Skeletal muscle tissue (tissue), 3 donors: ENCODE measurements at regions not wholly inside any gene's neighbourhood (a gene's known extent, or its start where the extent isn't known, plus 50 kb on each side); places are given as distances from the start of the nearest gene placed in this dataset.

Experiments used
- H3K27ac ChIP-seq: one replicate; pipeline ENCODE4 v1.7.0; 2013; ENCODE audit warnings: mild to moderate bottlenecking, low read depth, low read length, inconsistent platforms
- H3K27me3 ChIP-seq, 3 donors: one replicate each; pipeline ENCODE4 v1.7.0; 2013; ENCODE audit warnings: low read length in 3 of 3; ENCODE audit not compliant: control insufficient read depth in 3 of 3, insufficient read depth in 3 of 3
- H3K36me3 ChIP-seq, 3 donors: one replicate each; pipeline ENCODE4 v1.7.0; 2013; ENCODE audit warnings: low read length in 3 of 3; ENCODE audit not compliant: control insufficient read depth in 3 of 3, insufficient read depth in 3 of 3
- H3K4me1 ChIP-seq, 3 donors: one replicate each; pipeline ENCODE4 v1.7.0; 2013; ENCODE audit warnings: low read length in 3 of 3, mild to moderate bottlenecking in 3 of 3; ENCODE audit not compliant: control insufficient read depth in 3 of 3, insufficient read depth in 3 of 3
- H3K4me3 ChIP-seq, 3 donors: one replicate each; pipeline ENCODE4 v1.7.0; 2013; ENCODE audit warnings: low read length in 3 of 3
- H3K9ac ChIP-seq, 3 donors: one replicate each; pipeline ENCODE4 v1.7.0; 2013; ENCODE audit warnings: low read length in 3 of 3, mild to moderate bottlenecking in 3 of 3, moderate library complexity in 2 of 3, low read depth in 1 of 3
- H3K9me3 ChIP-seq, 3 donors: one replicate each; pipeline ENCODE4 v1.7.0; 2013; ENCODE audit warnings: low read length in 3 of 3; ENCODE audit not compliant: control insufficient read depth in 3 of 3
- donor health status: Osteomylitis.

DNA sequence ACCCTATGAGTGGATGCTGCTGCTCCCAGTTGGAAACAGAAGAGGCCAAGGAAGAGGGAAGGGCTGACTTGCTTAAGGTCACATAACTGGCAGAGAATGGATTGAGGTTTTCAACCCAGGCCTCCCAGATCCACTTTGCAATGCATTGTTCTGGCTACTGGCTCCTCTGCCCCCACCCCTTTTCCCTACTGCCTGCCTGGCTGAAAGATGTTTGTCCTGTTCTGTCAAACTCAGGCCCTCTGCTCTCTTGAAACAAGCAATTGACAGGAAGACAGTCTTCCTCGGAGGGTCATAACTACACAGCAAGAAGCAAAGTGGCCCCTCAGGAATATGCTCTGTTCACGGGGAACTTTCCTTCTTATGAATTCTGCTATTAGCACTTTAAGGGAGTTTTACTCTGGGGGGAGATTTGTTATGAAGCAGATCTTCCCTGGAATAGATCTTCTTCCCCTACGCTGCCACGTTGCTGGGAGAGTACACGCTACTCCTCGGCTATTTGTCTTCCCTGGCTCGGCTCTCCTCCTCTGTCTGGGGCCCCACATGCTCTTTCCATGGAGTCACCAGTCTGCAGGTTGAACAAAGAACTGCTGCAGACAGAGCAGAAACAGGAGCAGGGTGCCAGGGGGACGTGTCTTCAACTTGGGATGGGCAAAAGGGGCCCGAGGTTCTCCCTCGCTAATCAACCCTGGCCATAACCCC, 436.1 kb downstream of the TYW1 start:
- H3K9me3 ChIP-seq: peaks cover 0 to 3% (median 0%) of the 10 kb centered on the region in 3 donors
- H3K9ac ChIP-seq: no peak overlapping the region
- no peaks in the 10 kb centered on the region for H3K36me3 ChIP-seq
- no peaks in the 10 kb centered on the region for H3K4me1 ChIP-seq
- H3K27me3 ChIP-seq: no peaks in the 10 kb centered on the region
- no peak overlapping the region for H3K4me3 ChIP-seq
- no peak overlapping the region for H3K27ac ChIP-seq

DNA sequence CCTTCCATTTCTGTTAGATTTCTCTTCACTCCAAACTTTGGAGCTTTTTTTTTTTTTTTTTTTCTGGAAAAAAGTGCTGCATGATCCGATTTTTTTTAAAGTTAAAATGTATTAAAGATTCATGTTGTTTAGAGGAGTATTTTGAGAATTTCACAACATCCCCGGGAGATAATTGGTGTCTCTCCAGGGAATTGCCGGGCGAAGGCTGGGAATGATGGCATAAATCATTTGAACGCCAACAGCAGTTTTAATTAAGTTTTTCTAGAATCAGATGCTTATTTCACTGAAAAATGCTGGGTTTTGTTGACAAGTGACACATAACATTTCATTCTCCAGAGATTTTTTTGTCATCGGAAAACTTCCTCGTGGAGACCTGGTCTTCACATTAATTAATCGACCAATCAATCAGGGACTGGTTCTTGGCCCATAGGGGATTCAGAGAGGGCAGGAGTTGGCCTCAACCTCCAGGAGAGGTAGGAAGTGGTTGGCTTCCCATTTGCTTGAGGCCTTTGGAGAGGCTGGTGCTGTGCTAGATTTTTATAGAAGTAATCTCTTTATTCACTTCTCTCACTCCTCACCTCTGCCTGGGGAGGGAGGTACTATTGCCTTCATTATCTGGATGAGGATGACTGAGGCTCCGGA, 439.4 kb downstream of the TYW1 start:
- Histone ChIP-seq H3K4me1 (no peaks in the 10 kb centered on the region), H3K36me3 (no peaks in the 10 kb centered on the region), H3K27ac (no peak overlapping the region)

DNA sequence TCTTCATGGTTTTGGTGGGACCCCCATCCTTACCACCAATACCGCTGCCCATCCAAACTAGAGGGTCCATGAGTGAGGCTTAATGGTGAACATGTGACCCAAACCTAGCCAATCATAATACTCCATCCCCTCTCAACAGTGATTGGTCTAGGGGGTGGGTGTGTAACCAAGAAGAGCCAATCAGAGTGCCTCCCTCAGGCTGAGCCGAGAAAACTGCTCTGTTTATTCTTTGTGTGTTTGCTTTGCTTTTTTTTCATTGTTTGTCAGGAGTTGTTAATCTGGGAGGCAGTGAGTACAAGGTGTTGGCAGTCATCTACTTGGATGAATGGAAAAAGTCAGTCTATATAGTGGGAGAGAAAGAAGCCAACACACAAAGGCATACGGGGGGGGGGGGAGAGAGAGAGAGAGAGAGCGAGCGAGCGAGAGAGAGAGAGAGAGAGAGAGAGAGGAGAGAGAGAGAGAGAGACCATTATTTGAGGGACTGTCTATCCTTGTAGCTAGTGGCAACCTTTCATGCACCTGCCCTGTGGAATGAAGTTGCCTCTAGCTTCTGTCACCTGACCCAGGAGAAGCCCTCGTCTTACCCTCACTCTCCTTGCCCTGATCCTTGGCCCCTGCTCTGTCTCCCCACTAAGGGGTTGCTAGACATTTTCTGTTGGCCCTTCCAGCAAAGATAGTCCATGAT, 441.7 kb downstream of the TYW1 start:
- peaks cover 0 to 3% (median 0%) of the 10 kb centered on the region in 3 donors for H3K27me3 ChIP-seq
- no peak overlapping the region for H3K9ac ChIP-seq
- H3K36me3 ChIP-seq: no peaks in the 10 kb centered on the region
- H3K4me1 ChIP-seq: no peaks in the 10 kb centered on the region
- H3K9me3 ChIP-seq: no peaks in the 10 kb centered on the region
- H3K27ac ChIP-seq: no peak overlapping the region
- H3K4me3 ChIP-seq: no peak overlapping the region

More for the DNA sequence above, 439.4 kb downstream of the TYW1 start:
- Histone ChIP-seq H3K27me3 (peaks cover 0 to 3% (median 0%) of the 10 kb centered on the region in 3 donors), H3K9me3 (no peaks in the 10 kb centered on the region), H3K4me3 (no peak overlapping the region), H3K9ac (no peak overlapping the region)

DNA sequence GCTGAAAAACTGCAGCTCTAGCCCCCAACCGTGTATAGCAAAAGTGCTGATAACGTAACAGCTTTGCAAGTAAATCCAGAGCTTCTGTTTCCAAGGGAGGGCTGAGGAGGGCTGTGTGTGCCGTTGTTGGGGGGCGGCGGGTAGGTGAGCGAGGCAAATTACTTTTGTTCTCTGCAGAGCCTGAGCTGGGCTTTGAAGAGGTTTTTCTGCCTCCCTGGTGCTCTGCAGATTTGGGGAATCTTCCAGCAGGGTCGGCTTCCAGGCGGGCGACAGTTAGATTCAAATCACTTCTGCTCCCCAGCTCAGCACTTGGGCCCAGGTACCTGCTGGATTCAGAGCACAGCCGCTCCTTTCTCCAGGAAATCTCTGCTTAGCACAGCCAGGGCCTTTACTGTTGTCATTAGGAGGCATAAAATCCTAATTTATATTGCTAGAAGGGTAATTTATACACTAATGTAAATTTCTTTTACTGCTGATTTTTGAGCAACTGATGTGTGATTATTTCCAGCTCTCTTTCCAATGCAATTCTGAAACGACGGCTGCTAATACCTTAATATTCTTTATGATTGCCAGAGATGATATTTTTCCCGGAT, 442.4 kb downstream of the TYW1 start:
- no peaks in the 10 kb centered on the region for H3K4me1 ChIP-seq
- no peak overlapping the region for H3K9ac ChIP-seq

DNA sequence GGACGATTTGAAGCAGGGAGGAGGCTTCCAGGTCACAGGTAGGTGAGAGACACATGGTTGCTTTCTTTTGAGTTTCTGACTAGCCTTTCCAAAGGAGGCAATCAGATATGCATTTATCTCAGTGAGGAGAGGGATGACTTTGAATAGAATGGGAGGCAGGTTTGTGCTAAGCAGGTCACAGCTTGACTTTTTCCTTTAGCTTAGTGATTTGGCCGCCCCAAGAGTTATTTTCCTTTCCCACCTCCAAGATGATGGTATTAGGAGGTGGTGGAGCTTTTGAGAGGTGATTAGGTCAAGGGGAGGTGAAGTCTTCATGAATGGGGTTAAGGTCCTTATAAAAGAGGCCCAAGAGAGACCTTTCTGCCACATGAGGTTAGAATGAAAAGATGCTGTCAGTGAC, 443.7 kb downstream of the TYW1 start:
- Histone ChIP-seq H3K27ac (no peak overlapping the region), H3K9ac (no peak overlapping the region), H3K4me3 (no peak overlapping the region), H3K4me1 (no peaks in the 10 kb centered on the region), H3K9me3 (peaks cover 0 to 4% (median 0%) of the 10 kb centered on the region in 3 donors), H3K36me3 (no peaks in the 10 kb centered on the region), H3K27me3 (peaks cover 0 to 3% (median 0%) of the 10 kb centered on the region in 3 donors)

More for the DNA sequence above, 442.4 kb downstream of the TYW1 start:
- Histone ChIP-seq H3K4me3 (no peak overlapping the region), H3K36me3 (no peaks in the 10 kb centered on the region), H3K27ac (no peak overlapping the region), H3K9me3 (no peaks in the 10 kb centered on the region), H3K27me3 (peaks cover 0 to 3% (median 0%) of the 10 kb centered on the region in 3 donors)

DNA sequence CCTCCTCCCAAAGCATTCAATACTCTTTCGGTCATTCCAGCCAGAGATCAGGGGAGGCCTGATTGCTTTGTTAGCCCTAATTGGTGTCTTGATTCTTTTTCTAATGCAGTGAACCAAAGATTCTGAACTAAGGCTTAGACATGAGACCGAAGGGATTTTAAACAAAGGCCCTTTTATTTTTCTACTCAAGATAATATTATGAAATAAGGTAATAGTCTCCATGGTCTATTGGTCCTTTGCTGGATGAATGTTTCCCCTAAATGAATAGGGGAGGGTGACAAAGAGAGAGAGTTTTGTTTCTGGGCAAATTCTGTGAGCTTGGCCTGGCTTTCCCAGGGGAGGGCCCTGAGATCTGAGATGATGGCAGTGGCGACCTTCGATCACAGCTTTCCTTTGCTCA, 449.1 kb downstream of the TYW1 start:
- Histone ChIP-seq H3K27ac (no peak overlapping the region), H3K9me3 (peaks cover 0 to 4% (median 0%) of the 10 kb centered on the region in 3 donors), H3K36me3 (no peaks in the 10 kb centered on the region), H3K4me3 (no peak overlapping the region), H3K9ac (no peak overlapping the region), H3K4me1 (no peaks in the 10 kb centered on the region), H3K27me3 (no peaks in the 10 kb centered on the region)

DNA sequence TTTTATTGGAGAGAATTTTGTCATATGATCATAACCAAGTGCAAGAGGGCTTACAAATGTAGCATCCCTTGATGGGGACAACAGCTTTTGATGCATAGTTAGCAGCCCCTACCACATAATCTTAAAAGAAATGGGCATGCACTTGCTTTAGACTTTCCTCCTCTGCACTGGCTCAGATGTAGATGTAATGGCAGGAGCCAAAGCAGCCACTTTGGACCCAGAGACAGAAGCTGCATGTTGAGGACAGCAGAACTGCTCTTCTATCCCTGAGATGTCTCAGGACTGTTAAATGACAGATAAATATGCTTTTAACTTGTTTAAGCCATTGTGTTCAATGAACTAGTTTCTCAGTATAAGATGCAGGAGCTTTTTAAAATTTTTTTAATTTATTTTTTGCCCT, 450.7 kb downstream of the TYW1 start:
- H3K27ac ChIP-seq: no peak overlapping the region
- no peaks in the 10 kb centered on the region for H3K36me3 ChIP-seq
- H3K4me1 ChIP-seq: no peaks in the 10 kb centered on the region
- H3K9ac ChIP-seq: no peak overlapping the region
- no peak overlapping the region for H3K4me3 ChIP-seq
- peaks cover 0 to 4% (median 0%) of the 10 kb centered on the region in 3 donors for H3K9me3 ChIP-seq
- no peaks in the 10 kb centered on the region for H3K27me3 ChIP-seq

DNA sequence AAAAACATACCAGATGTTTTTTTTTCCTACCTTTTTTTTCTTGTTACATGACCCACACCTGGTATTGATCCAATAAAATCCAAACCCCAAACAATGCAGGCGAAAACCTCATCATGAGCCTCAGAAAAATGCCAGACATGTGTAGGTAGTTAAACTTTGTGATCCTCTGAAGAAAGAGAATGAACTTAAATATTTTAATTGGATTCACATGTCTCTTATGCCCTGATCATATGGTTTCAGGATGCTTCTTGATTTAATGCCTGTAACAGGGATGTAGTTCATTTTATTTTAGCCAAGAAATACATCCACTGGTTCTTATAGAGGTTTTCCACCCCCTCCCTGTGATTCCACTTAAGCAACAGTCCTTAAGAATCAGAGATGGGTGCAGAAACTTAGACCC, 451.6 kb downstream of the TYW1 start:
- H3K27ac ChIP-seq: no peak overlapping the region
- no peaks in the 10 kb centered on the region for H3K27me3 ChIP-seq
- H3K9ac ChIP-seq: no peak overlapping the region
- no peaks in the 10 kb centered on the region for H3K4me1 ChIP-seq
- no peaks in the 10 kb centered on the region for H3K36me3 ChIP-seq
- peaks cover 0 to 4% (median 0%) of the 10 kb centered on the region in 3 donors for H3K9me3 ChIP-seq
- H3K4me3 ChIP-seq: no peak overlapping the region

DNA sequence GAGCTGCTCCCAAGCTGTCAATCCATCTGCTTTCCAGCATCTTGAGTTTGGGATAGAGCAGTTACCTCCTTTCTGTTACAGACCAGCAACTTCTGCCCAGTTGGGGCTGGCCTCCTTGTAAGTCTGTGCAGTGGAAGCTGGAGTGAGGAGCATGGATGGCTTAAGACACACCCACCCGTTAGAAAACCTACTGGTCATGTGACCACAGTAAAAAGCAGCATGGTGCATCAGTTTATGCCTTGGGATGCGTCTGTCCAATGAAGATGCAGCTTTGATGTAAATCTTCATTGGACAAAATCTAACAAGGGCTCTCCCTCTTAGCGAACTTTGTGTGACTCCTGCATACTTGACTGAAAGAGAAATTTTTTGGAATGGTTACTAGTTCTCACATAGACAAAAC, 453.5 kb downstream of the TYW1 start:
- H3K4me1 ChIP-seq: no peaks in the 10 kb centered on the region
- no peak overlapping the region for H3K9ac ChIP-seq
- H3K27me3 ChIP-seq: peaks cover 0 to 4% (median 0%) of the 10 kb centered on the region in 3 donors
- no peaks in the 10 kb centered on the region for H3K9me3 ChIP-seq
- H3K27ac ChIP-seq: no peak overlapping the region
- no peak overlapping the region for H3K4me3 ChIP-seq
- H3K36me3 ChIP-seq: no peaks in the 10 kb centered on the region

DNA sequence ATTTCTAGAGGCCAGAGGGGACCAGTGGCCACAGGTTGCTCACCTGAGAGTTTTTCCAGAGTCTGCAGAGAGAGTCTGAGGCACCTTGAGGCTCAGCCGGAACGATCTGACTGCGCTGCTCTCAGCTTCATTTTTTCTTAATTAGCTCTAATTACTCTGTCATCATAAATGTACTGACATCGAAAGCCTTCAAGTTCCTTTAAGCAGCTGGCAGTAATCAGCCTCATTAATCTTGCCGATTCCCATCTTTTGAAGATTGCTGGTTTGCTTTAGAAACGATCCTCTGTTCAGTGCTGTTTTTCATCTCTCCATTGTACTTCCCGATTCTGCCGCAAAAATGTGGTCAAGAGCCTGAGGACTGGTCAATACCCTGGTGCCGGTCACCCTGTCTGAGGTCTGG, 454.7 kb downstream of the TYW1 start:
- Histone ChIP-seq H3K4me3 (no peak overlapping the region), H3K27me3 (peaks cover 0 to 4% (median 0%) of the 10 kb centered on the region in 3 donors), H3K9me3 (no peaks in the 10 kb centered on the region), H3K4me1 (no peaks in the 10 kb centered on the region), H3K36me3 (no peaks in the 10 kb centered on the region), H3K27ac (no peak overlapping the region), H3K9ac (no peak overlapping the region)
